PC-9 (cell line): ENCODE measurements at regions not wholly inside any gene's neighbourhood (a gene's known extent, or its start where the extent isn't known, plus 50 kb on each side); places are given as distances from the start of the nearest gene placed in this dataset.
A peak's percentile ranks its signal among the peaks of the same experiment; 100 is the strongest.

Experiments used
- BruUV-seq: library from RNA; stranded (reverse); fragments of 400-500 nt; replicated peaks from 2 replicates; lab custom pipeline; 2021; lab: Mats Ljungman, UMichigan
- CTCF ChIA-PET: fragments of 300-600 bp; sonication (Branson Sonifier 250); formaldehyde crosslinking; loops from one replicate; lab custom pipeline; 2022; ENCODE audit warnings: antibody characterized with exemption; lab: Charles Lee
- POLR2A ChIA-PET: fragments of 300-600 bp; sonication (Branson Sonifier 250); formaldehyde crosslinking; loops from one replicate; lab custom pipeline; 2022; ENCODE audit warnings: antibody characterized with exemption; ENCODE audit not compliant: unreplicated experiment; lab: Charles Lee
- DNase-seq, 2 experiments: peaks; one replicate each; pipeline versions ENCODE4 v3.0.0 to v3.0.0-alpha.2; 2015 to 2022; ENCODE audit warnings: mixed read lengths in 1 of 2
- H2AFZ ChIP-seq: fragments of 200-600 bp; sonication (generic); 2 replicates; pipeline ENCODE4 v1.8.1; 2017; ENCODE audit warnings: antibody characterized with exemption
- H3F3A ChIP-seq: fragments of 200-600 bp; sonication (generic); 2 replicates; pipeline ENCODE4 v1.8.1; 2017; ENCODE audit warnings: antibody characterized with exemption, mild to moderate bottlenecking, low read depth; ENCODE audit not compliant: insufficient read depth
- H3K27ac ChIP-seq: fragments of 200-600 bp; sonication (generic); 2 replicates; pipeline ENCODE4 v1.6.1; 2016; ENCODE audit warnings: mixed run types
- H3K27me3 ChIP-seq: fragments of 200-600 bp; sonication (generic); 2 replicates; pipeline ENCODE4 v1.6.1; 2016; ENCODE audit warnings: low read depth, mixed run types; ENCODE audit not compliant: insufficient read depth
- H3K36me3 ChIP-seq: fragments of 200-600 bp; sonication (generic); 2 replicates; pipeline ENCODE4 v1.6.1; 2016; ENCODE audit warnings: low read depth, mixed run types
- H3K4me1 ChIP-seq: fragments of 200-600 bp; sonication (generic); replicated peaks from 2 replicates; pipeline ENCODE4 v1.6.1; 2016; ENCODE audit warnings: mixed run types; ENCODE audit not compliant: insufficient read depth
- H3K4me2 ChIP-seq: fragments of 200-600 bp; sonication (generic); 2 replicates; pipeline ENCODE4 v1.6.1; 2017; ENCODE audit warnings: mixed run types
- H3K4me3 ChIP-seq: fragments of 200-600 bp; sonication (generic); 2 replicates; pipeline ENCODE4 v1.6.1; 2016; ENCODE audit warnings: mixed run types
- H3K79me2 ChIP-seq: fragments of 200-600 bp; sonication (generic); 2 replicates; pipeline ENCODE4 v1.6.1; 2017; ENCODE audit warnings: low read depth, mixed run types
- H3K9me2 ChIP-seq: fragments of 200-600 bp; sonication (generic); 2 replicates; pipeline ENCODE4 v1.8.1; 2017; ENCODE audit warnings: mild to moderate bottlenecking; ENCODE audit not compliant: insufficient read depth
- H3K9me3 ChIP-seq: fragments of 200-600 bp; sonication (generic); 2 replicates; pipeline ENCODE4 v1.8.1; 2016; ENCODE audit warnings: low read depth; ENCODE audit not compliant: insufficient read depth
- H4K20me1 ChIP-seq: fragments of 200-600 bp; sonication (generic); 2 replicates; pipeline ENCODE4 v1.8.1; 2017; ENCODE audit not compliant: insufficient read depth
- EZH2 ChIP-seq: fragments of 200-600 bp; sonication (generic); IDR thresholded peaks from 2 replicates; pipeline ENCODE4 v1.8.0; 2017; ENCODE audit warnings: antibody characterized with exemption, low read depth
- intact Hi-C: fragments of 100-400 bp; cut with micrococcal nuclease; formaldehyde crosslinking; loops from one replicate; pipeline ENCODE4 v1.10.0; 2022; ENCODE audit not compliant: unreplicated experiment
- TF ChIP-seq, protein P1 (sequence below): fragments of 200-600 bp; sonication (generic); conservative IDR thresholded peaks from 2 replicates; pipeline ENCODE4 v1.6.1; 2017; ENCODE audit warnings: mixed run types, antibody characterized with exemption, mild to moderate bottlenecking, moderate library complexity

DNA sequence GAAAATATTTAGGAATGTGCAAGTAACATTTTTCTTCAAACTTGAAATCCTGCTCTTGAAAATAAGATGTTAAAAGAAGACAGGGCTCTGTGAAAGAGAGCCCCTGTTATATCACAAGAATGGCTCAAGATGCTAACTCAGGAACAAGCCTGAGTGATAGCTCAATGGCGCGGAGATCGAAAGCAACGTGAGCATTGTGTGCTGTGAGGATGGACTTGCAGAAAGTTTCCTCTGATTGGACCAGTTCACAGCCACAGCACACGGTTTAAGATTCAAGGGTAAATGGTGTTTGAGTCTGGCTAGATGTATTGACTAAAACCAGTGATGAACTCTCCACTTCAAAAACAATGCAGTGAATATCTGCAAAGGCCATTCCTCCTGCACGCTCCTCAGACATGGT is 2387.0 kb downstream of the MAT2B start:
- POLR2A ChIA-PET, result no interaction called here
- CTCF ChIA-PET, result no interaction called here
- Histone ChIP-seq H3F3A (no peaks in the 10 kb centered on the region), H4K20me1 (no peaks in the 10 kb centered on the region), H3K4me3 (no peak overlapping the region), H3K4me2 (peak overlapping the region; percentile 28; the same call in 1 of the 2 replicates), H3K27ac (no peak overlapping the region), H2AFZ (0 out of 2 replicates have a peak overlapping the region, but pooled peaks have one; percentile 17), H3K27me3 (0 out of 2 replicates have a peak, but pooled peaks cover 4% of the 10 kb centered on the region), H3K9me2 (no peaks in the 10 kb centered on the region), H3K9me3 (no peaks in the 10 kb centered on the region), H3K36me3 (no peaks in the 10 kb centered on the region), H3K4me1 (no peaks in the 10 kb centered on the region), H3K79me2 (no peaks in the 10 kb centered on the region)
- TF ChIP-seq, protein P1, sequence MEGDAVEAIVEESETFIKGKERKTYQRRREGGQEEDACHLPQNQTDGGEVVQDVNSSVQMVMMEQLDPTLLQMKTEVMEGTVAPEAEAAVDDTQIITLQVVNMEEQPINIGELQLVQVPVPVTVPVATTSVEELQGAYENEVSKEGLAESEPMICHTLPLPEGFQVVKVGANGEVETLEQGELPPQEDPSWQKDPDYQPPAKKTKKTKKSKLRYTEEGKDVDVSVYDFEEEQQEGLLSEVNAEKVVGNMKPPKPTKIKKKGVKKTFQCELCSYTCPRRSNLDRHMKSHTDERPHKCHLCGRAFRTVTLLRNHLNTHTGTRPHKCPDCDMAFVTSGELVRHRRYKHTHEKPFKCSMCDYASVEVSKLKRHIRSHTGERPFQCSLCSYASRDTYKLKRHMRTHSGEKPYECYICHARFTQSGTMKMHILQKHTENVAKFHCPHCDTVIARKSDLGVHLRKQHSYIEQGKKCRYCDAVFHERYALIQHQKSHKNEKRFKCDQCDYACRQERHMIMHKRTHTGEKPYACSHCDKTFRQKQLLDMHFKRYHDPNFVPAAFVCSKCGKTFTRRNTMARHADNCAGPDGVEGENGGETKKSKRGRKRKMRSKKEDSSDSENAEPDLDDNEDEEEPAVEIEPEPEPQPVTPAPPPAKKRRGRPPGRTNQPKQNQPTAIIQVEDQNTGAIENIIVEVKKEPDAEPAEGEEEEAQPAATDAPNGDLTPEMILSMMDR, result no peak
- TF ChIP-seq EZH2, result no peak
- BruUV-seq, result no TSS peak
- intact Hi-C loops, result no loop called here
- DNase-seq, result no peak

GRCh38 chr5:165894916-165895315 is 2389.5 kb downstream of the MAT2B start:
- POLR2A ChIA-PET, result no interaction called here
- TF ChIP-seq, protein P1, result no peak
- no peak for TF ChIP-seq EZH2

DNA sequence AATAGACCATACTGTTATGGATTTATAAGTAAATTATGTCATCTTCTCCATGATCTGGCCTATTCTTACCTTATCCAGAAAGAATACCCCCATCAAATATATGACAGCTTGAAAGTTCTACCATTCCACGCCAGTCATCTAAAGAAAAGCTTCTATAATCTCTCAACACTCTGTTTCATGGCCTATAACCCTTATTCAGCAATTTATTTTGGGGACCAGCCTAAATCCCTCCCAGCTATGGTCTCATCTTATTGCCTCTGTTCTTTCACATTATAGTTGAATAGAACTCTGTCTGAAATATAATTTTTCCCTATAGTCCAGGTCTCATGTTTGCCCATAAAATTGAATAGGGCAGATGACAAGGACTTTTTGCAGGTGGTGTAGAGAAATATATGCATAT is 2387.6 kb upstream of the WWC1 start:
- ChIA-PET CTCF (no interaction called here), POLR2A (no interaction called here)
- H2AFZ ChIP-seq, result no peak overlapping the region
- BruUV-seq, result no TSS peak
- no peaks in the 10 kb centered on the region for H3K9me3 ChIP-seq
- H3K4me2 ChIP-seq, result no peak overlapping the region
- no peaks in the 10 kb centered on the region for H3K79me2 ChIP-seq
- no peaks in the 10 kb centered on the region for H3K9me2 ChIP-seq
- intact Hi-C loops, result no loop called here
- H3K36me3 ChIP-seq, result no peaks in the 10 kb centered on the region
- no peak for TF ChIP-seq EZH2
- TF ChIP-seq, protein P1, result no peak
- H3K27ac ChIP-seq, result no peak overlapping the region
- H3K27me3 ChIP-seq, result 0 out of 2 replicates have a peak, but pooled peaks cover 4% of the 10 kb centered on the region
- no peak for DNase-seq
- H4K20me1 ChIP-seq, result no peaks in the 10 kb centered on the region
- no peaks in the 10 kb centered on the region for H3K4me1 ChIP-seq
- no peak overlapping the region for H3K4me3 ChIP-seq
- H3F3A ChIP-seq, result no peaks in the 10 kb centered on the region

More at GRCh38 chr5:165894916-165895315, 2389.5 kb downstream of the MAT2B start:
- no peaks in the 10 kb centered on the region for H3K4me1 ChIP-seq
- intact Hi-C loops, result no loop called here
- H3K27ac ChIP-seq, result no peak overlapping the region
- BruUV-seq, result no TSS peak
- H4K20me1 ChIP-seq, result no peaks in the 10 kb centered on the region
- CTCF ChIA-PET, result no interaction called here
- H3K4me3 ChIP-seq, result no peak overlapping the region
- DNase-seq, result no peak
- no peak overlapping the region for H3K4me2 ChIP-seq
- H3K9me3 ChIP-seq, result no peaks in the 10 kb centered on the region
- 0 out of 2 replicates have a peak, but pooled peaks cover 4% of the 10 kb centered on the region for H3K27me3 ChIP-seq
- H3K36me3 ChIP-seq, result no peaks in the 10 kb centered on the region
- H3K79me2 ChIP-seq, result no peaks in the 10 kb centered on the region
- H3K9me2 ChIP-seq, result no peaks in the 10 kb centered on the region
- no peak overlapping the region for H2AFZ ChIP-seq
- no peaks in the 10 kb centered on the region for H3F3A ChIP-seq
